ENCODE measurements at regions not wholly inside any gene's neighbourhood (a gene's known extent, or its start where the extent isn't known, plus 50 kb on each side); places are given as distances from the start of the nearest gene placed in this dataset.

DNA sequence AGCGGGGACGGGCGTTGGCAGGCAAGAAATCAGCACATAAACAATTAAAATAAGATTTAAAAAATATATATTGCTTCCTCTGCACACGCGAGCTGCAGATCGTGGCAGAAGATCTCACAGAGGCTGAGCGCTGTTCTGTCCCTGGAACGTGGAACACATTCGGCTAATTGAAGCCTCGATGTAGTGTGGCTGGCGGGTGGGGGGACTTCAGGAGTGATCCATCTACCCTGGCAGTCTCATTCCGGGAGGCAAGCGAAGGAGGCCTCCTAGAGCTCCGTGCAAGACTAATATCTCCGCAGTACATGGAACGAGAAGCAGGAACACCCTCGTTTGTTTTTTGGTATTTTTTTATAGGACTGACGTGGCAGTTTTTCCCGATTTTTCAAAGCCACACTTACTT is 402.4 kb downstream of the MN1 start:
- H3K36me3 ChIP-seq, result no peaks in the 10 kb centered on the region
- TF ChIP-seq, protein P1, sequence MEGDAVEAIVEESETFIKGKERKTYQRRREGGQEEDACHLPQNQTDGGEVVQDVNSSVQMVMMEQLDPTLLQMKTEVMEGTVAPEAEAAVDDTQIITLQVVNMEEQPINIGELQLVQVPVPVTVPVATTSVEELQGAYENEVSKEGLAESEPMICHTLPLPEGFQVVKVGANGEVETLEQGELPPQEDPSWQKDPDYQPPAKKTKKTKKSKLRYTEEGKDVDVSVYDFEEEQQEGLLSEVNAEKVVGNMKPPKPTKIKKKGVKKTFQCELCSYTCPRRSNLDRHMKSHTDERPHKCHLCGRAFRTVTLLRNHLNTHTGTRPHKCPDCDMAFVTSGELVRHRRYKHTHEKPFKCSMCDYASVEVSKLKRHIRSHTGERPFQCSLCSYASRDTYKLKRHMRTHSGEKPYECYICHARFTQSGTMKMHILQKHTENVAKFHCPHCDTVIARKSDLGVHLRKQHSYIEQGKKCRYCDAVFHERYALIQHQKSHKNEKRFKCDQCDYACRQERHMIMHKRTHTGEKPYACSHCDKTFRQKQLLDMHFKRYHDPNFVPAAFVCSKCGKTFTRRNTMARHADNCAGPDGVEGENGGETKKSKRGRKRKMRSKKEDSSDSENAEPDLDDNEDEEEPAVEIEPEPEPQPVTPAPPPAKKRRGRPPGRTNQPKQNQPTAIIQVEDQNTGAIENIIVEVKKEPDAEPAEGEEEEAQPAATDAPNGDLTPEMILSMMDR (IDR thresholded peaks at IDR 0.05), result no peak
- H3K27ac ChIP-seq, result no peak overlapping the region
- no peak overlapping the region for H3K4me3 ChIP-seq
- no peaks in the 10 kb centered on the region for H3K9me3 ChIP-seq
- H3K27me3 ChIP-seq, result no peaks in the 10 kb centered on the region
- intact Hi-C loops (cut with DNase I), result no loop called here
- H3K4me1 ChIP-seq, result no peaks in the 10 kb centered on the region
- DNase-seq (ENCODE audit: low spot score in 2 of 2), result no peak

DNA sequence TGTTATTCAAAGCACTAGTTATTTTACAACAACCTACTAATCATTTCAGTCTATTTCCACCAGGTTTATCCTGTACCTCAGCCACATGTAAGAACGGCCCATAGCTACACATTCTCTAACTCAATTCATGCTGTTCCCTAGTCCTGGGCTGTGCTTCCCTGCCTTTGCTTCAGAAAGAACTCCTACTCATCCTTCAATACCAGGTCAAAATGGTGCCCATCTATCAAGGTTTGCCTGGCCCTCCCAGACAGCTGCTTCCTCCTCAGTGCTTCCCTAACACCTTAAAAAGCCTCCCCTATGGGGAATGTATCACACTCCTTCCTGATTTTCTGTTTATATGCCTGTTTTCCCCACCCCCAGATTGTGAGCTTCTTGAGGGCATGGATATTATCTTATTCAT is 400.7 kb downstream of the MN1 start:
- Histone ChIP-seq H3K4me3 (no peak overlapping the region), H3K9me3 (no peaks in the 10 kb centered on the region), H3K27me3 (no peaks in the 10 kb centered on the region), H3K27ac (no peak overlapping the region), H3K4me1 (no peaks in the 10 kb centered on the region), H3K36me3 (no peaks in the 10 kb centered on the region)
- DNase-seq (ENCODE audit: low spot score in 2 of 2), result no peak
- TF ChIP-seq, protein P1 (IDR thresholded peaks at IDR 0.05), result no peak
- intact Hi-C loops (cut with DNase I), result no loop called here

DNA sequence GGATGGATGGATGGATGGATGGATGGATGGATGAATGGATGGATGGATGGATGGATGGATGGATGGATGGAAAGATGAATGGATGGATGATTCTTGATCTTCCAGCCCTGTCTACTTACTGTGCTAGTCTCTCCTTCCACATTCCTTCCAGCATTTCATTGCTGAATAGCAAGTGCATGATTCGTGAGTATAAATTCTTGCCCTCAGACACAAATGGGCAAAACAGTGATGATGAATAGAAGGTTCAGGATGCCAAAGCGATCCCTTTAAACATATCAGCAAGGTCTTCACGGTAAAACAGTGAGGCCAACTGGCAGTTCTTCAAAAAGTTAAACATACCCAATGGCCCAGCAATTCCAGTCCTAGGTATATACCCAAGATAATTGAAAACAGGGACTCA is 400.2 kb downstream of the MN1 start:
- Histone ChIP-seq H3K27me3 (no peaks in the 10 kb centered on the region), H3K36me3 (no peaks in the 10 kb centered on the region), H3K4me3 (no peak overlapping the region), H3K4me1 (no peaks in the 10 kb centered on the region), H3K27ac (no peak overlapping the region), H3K9me3 (no peaks in the 10 kb centered on the region)
- no peak for DNase-seq (ENCODE audit: low spot score in 2 of 2)
- intact Hi-C loops (cut with DNase I), result no loop called here
- TF ChIP-seq, protein P1 (IDR thresholded peaks at IDR 0.05), result no peak

DNA sequence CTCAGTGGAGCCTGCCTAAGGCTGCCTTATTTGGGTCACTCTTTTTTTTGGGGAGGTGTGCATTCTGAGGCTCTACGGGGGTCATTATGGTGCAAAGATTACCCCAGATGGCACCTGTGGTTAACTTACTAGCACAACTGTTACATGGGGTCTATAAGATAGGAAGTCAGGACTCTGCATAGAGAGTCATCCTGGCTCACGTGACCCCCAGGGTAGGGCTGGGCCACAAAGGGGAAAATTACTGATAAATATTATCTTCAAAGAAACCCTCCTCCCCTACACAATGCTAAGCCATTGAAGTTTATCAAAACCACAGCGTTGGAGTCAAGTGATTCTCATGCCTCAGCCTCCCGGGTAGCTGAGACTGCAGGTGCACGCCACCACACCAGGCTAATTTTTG is 397.1 kb downstream of the MN1 start:
- H3K9me3 ChIP-seq, result no peaks in the 10 kb centered on the region
- H3K27me3 ChIP-seq, result no peaks in the 10 kb centered on the region
- no peak overlapping the region for H3K27ac ChIP-seq
- TF ChIP-seq, protein P1 (IDR thresholded peaks at IDR 0.05), result no peak
- intact Hi-C loops (cut with DNase I), result no loop called here
- no peaks in the 10 kb centered on the region for H3K36me3 ChIP-seq
- H3K4me1 ChIP-seq, result no peaks in the 10 kb centered on the region
- H3K4me3 ChIP-seq, result no peak overlapping the region
- no peak for DNase-seq (ENCODE audit: low spot score in 2 of 2)

DNA sequence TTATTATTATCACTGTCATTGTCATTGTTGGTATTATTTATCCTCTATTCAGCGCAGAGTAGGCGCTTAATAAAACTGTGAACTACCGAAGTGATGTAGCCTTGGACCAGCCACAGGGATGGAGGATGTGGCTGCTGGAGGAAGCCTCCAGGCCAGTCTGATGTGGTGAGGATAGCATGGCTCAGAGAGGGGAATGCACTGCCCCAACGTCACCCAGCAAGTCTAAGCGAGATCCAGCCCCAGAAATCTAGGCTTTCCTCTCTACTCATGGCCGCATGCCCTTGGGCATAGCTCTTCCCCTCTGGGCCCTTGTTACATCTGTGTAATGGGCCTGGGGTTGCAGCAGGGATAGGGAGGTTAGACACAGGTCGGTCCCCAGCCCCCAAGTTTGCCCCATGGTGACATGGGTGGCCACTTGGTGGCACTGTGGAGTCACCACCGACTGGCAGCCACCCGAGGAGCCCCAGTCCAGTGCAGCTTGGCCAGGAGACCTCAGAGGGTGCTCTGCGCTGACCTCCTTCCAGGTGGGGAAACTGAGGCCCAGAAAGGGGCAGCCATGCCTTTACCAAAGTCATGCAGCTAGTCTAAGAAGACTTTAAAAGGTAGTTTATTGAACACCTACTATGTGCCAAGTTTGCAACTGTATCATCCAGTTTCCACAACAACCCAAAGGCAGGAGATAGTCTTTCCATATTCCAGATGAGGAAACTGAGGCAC is 395.7 kb downstream of the MN1 start:
- TF ChIP-seq, protein P1 (IDR thresholded peaks at IDR 0.05), result peak; percentile 65 to 78 (median 71)
- Histone ChIP-seq H3K4me1 (no peaks in the 10 kb centered on the region), H3K36me3 (no peaks in the 10 kb centered on the region), H3K27ac (no peak overlapping the region), H3K27me3 (no peaks in the 10 kb centered on the region), H3K9me3 (no peaks in the 10 kb centered on the region), H3K4me3 (no peak overlapping the region)
- intact Hi-C loops (cut with DNase I), result loop anchor here (2.0 kb wide), 1 partner anchor 399 kb away; no protein-coding TSS in a partner anchor
- peak in 1 of 2 donors; percentile 72 for DNase-seq (ENCODE audit: low spot score in 2 of 2)
